Upper lobe of left lung (tissue), 4 donors: ENCODE measurements at regions not wholly inside any gene's neighbourhood (a gene's known extent, or its start where the extent isn't known, plus 50 kb on each side); places are given as distances from the start of the nearest gene placed in this dataset.

Experiments used
- CTCF ChIP-seq, 6 experiments: fragments of 450-650 bp in 4 of 6; fragments of 200-600 bp in 2 of 6; sonication (generic) in 2 of 6; IDR thresholded peaks; one replicate each; pipeline ENCODE4 v1.5.1; 2016 to 2019; ENCODE audit warnings: antibody characterized with exemption in 6 of 6
- POLR2A ChIP-seq, 4 donors: fragments of 450-650 bp; IDR thresholded peaks; one replicate each; pipeline ENCODE4 v1.5.1; 2016 to 2017; ENCODE audit warnings: antibody characterized with exemption in 4 of 4, mild to moderate bottlenecking in 2 of 4

DNA sequence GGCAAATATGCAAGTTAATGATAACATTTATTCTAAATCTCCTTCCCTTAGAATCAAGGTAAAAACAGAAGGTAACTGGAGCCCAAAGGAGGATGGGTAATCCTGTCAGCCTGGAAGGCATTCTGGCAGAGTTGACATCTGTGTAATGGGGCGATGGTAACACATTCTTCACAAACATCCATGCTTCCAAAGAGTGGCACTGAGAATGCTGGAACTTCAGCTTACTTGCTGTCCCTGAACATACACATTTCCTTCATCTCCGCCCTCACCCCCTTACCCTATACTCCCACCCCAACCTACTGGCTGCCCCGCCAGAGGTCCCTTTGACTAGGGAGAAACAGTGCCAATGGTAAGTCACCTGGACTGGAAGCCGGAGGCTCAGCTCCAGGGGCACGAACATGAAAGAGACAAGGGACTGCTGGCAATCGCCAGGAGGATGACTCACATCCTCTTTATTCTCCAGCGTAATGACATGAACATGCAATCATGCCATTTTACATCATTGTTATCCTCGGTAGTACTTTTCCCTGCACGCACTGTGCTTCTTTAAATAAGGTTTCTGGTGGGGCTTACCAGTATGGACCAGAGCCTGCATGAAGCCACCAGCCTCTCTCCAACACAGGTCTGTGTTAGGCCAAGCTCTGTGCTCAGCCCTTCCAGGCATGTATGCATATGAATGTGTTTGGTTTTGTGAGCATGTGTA lies 694.2 kb upstream of the TENM3 start:
- TF ChIP-seq CTCF (IDR thresholded peaks at IDR 0.05) = no peak
- TF ChIP-seq POLR2A (IDR thresholded peaks at IDR 0.05) = no peak
